AG08395 (cell line): ENCODE measurements at regions not wholly inside any gene's neighbourhood (a gene's known extent, or its start where the extent isn't known, plus 50 kb on each side); places are given as distances from the start of the nearest gene placed in this dataset.
A peak's percentile ranks its signal among the peaks of the same experiment; 100 is the strongest.
"Not testable (repeated sequence)": the region's sequence is repeated elsewhere in the genome, so short reads cannot be mapped to it uniquely, and the experiment has no call there.

Source experiments
- DNase-seq: peaks from one replicate; pipeline ENCODE4 v3.0.0; 2012; ENCODE audit warnings: mixed read lengths, low spot score

- DNase-seq, result no peak
Measured at GRCh38 chr2:176569574-176569973, 300.3 kb downstream of the MTX2 start.

- DNase-seq, result no peak
Measured at GRCh38 chr2:176573612-176574483, 304.6 kb downstream of the MTX2 start.

- DNase-seq, result no peak
Measured at GRCh38 chr2:176574484-176575236, 305.4 kb downstream of the MTX2 start.

- DNase-seq, result no peak
Measured at GRCh38 chr2:176575237-176575744, 306.0 kb downstream of the MTX2 start.

- no peak for DNase-seq
Measured at GRCh38 chr2:176577054-176577453, 307.8 kb downstream of the MTX2 start.

- DNase-seq, result not testable (repeated sequence)
Measured at GRCh38 chr2:176578292-176578691, 309.1 kb downstream of the MTX2 start.

- no peak for DNase-seq
Measured at GRCh38 chr2:176579608-176580007, 310.4 kb downstream of the MTX2 start.

- no peak for DNase-seq
Measured at GRCh38 chr2:176581557-176582165, 312.4 kb downstream of the MTX2 start.

- no peak for DNase-seq
Measured at GRCh38 chr2:176582176-176582575, 312.9 kb downstream of the MTX2 start.

- DNase-seq, result peak; percentile 86
Measured at GRCh38 chr2:176582990-176583481, 313.8 kb downstream of the MTX2 start.

- DNase-seq, result peak; percentile 28
Measured at GRCh38 chr2:176583607-176584006, 314.4 kb downstream of the MTX2 start.

GRCh38 chr2:176584333-176584732 is 315.1 kb downstream of the MTX2 start:
- DNase-seq, result peak; percentile 23

- DNase-seq, result no peak
Measured at GRCh38 chr2:176585291-176585690, 316.0 kb downstream of the MTX2 start.

GRCh38 chr2:176585791-176586190 is 316.5 kb downstream of the MTX2 start:
- DNase-seq, result no peak

GRCh38 chr2:176589287-176589686 is 320.0 kb downstream of the MTX2 start:
- DNase-seq, result no peak

GRCh38 chr2:176589825-176590440 is 320.7 kb downstream of the MTX2 start:
- no peak for DNase-seq

- no peak for DNase-seq
Measured at GRCh38 chr2:176592216-176592615, 323.0 kb downstream of the MTX2 start.

- no peak for DNase-seq
Measured at GRCh38 chr2:176595986-176596385, 326.7 kb downstream of the MTX2 start.

GRCh38 chr2:176597916-176598315 is 328.7 kb downstream of the MTX2 start:
- no peak for DNase-seq

- DNase-seq, result no peak
Measured at GRCh38 chr2:176598351-176598750, 329.1 kb downstream of the MTX2 start.

GRCh38 chr2:176599796-176600485 is 330.7 kb downstream of the MTX2 start:
- no peak for DNase-seq
